Neural cell (in vitro differentiated cells): ENCODE measurements at regions not wholly inside any gene's neighbourhood (a gene's known extent, or its start where the extent isn't known, plus 50 kb on each side); places are given as distances from the start of the nearest gene placed in this dataset.

ENCODE experiments used
- H2AFZ ChIP-seq: fragments of 200-600, 300-800 bp; sonication (generic), shearing (Covaris generic); 2 replicates; pipeline ENCODE4 v1.6.0; 2014; ENCODE audit warnings: low read depth, mild to moderate bottlenecking, antibody characterized with exemption, low read length, moderate library complexity
- H3F3A ChIP-seq: fragments of 200-600 bp; shearing (Covaris generic); 2 replicates; pipeline ENCODE4 v1.6.1; 2016; ENCODE audit warnings: mild to moderate bottlenecking, moderate library complexity, mixed read lengths, antibody characterized with exemption, low read length; ENCODE audit not compliant: insufficient read depth, poor library complexity, severe bottlenecking
- H3K27ac ChIP-seq: fragments of 200-600, 300-800 bp; sonication (generic), shearing (Covaris generic); 2 replicates; pipeline ENCODE4 v1.5.1; 2014; ENCODE audit warnings: mild to moderate bottlenecking, low read length, moderate library complexity
- H3K27me3 ChIP-seq: fragments of 300-800, 200-600 bp; sonication (generic), shearing (Covaris generic); 2 replicates; pipeline ENCODE4 v1.6.0; 2014; ENCODE audit warnings: mild to moderate bottlenecking, low read depth, low read length, moderate library complexity; ENCODE audit not compliant: insufficient read depth
- H3K36me3 ChIP-seq: fragments of 300-800, 200-600 bp; sonication (generic), shearing (Covaris generic); 2 replicates; pipeline ENCODE4 v1.5.1; 2014; ENCODE audit warnings: mild to moderate bottlenecking, antibody characterized with exemption, low read length, moderate library complexity; ENCODE audit not compliant: insufficient read depth
- H3K4me2 ChIP-seq: fragments of 300-800, 200-600 bp; sonication (generic), shearing (Covaris generic); 2 replicates; pipeline ENCODE4 v1.6.0; 2014; ENCODE audit warnings: mild to moderate bottlenecking, low read length
- H3K4me3 ChIP-seq: fragments of 300-800, 200-600 bp; sonication (generic), shearing (Covaris generic); 2 replicates; pipeline ENCODE4 v1.5.1; 2014; ENCODE audit warnings: mild to moderate bottlenecking, low read length, moderate library complexity
- H3K79me2 ChIP-seq: fragments of 200-600 bp; shearing (Covaris generic); replicated peaks from 2 replicates; pipeline ENCODE4 v1.6.0; 2014; ENCODE audit warnings: mild to moderate bottlenecking, low read length, moderate library complexity; ENCODE audit not compliant: insufficient read depth
- H3K9ac ChIP-seq: fragments of 300-800, 200-600 bp; sonication (generic), shearing (Covaris generic); 2 replicates; pipeline ENCODE4 v1.6.1; 2016; ENCODE audit warnings: mild to moderate bottlenecking, low read length, mixed read lengths
- H3K9me2 ChIP-seq: fragments of 200-600 bp; shearing (Covaris generic); 2 replicates; pipeline ENCODE4 v1.6.1; 2016; ENCODE audit warnings: mild to moderate bottlenecking, low read length, mixed read lengths; ENCODE audit not compliant: insufficient read depth
- H3K9me3 ChIP-seq: fragments of 200-600, 300-800 bp; sonication (generic), shearing (Covaris generic); 2 replicates; pipeline ENCODE4 v1.6.1; 2016; ENCODE audit warnings: mild to moderate bottlenecking, mixed run types, low read length, moderate library complexity, mixed read lengths
- H4K20me1 ChIP-seq: fragments of 200-600 bp; shearing (Covaris generic); 2 replicates; pipeline ENCODE4 v1.6.1; 2016; ENCODE audit warnings: mild to moderate bottlenecking, mixed run types; ENCODE audit not compliant: insufficient read depth
- EP300 ChIP-seq: fragments of 450-650 bp; conservative IDR thresholded peaks from 2 replicates; pipeline ENCODE4 v1.6.1; 2014; ENCODE audit warnings: antibody characterized with exemption, mild to moderate bottlenecking, moderate library complexity; ENCODE audit not compliant: poor library complexity, severe bottlenecking
- EZH2 ChIP-seq: fragments of 200-600, 300-800 bp; shearing (Covaris generic), sonication (generic); IDR thresholded peaks from 2 replicates; pipeline ENCODE4 v1.6.1; 2014; ENCODE audit warnings: antibody characterized with exemption, low read length, borderline replicate concordance, mild to moderate bottlenecking; ENCODE audit not compliant: insufficient read depth, poor library complexity, severe bottlenecking
- MXI1 ChIP-seq: fragments of 450-650 bp; conservative IDR thresholded peaks from 2 replicates; pipeline ENCODE4 v1.6.1; 2014; ENCODE audit warnings: antibody characterized with exemption, mild to moderate bottlenecking; ENCODE audit not compliant: poor library complexity, severe bottlenecking
- POLR2AphosphoS5 ChIP-seq: IDR thresholded peaks from 2 replicates; pipeline ENCODE4 v1.6.1; 2012
- RAD21 ChIP-seq: fragments of 450-650 bp; conservative IDR thresholded peaks from 2 replicates; pipeline ENCODE4 v1.6.1; 2014; ENCODE audit warnings: antibody characterized with exemption, mild to moderate bottlenecking, moderate library complexity
- SMC3 ChIP-seq: fragments of 450-650 bp; conservative IDR thresholded peaks from 2 replicates; pipeline ENCODE4 v1.6.1; 2014; ENCODE audit warnings: antibody characterized with exemption, mild to moderate bottlenecking, moderate library complexity; ENCODE audit not compliant: poor library complexity
- TAF1 ChIP-seq: IDR thresholded peaks from 2 replicates; pipeline ENCODE4 v1.6.1; 2012; ENCODE audit warnings: low read depth
- TF ChIP-seq, protein P1 (sequence below): IDR thresholded peaks from 2 replicates; pipeline ENCODE4 v1.6.1; 2012; ENCODE audit warnings: borderline replicate concordance
- TF ChIP-seq, protein P2 (sequence below): fragments of 450-650 bp; IDR thresholded peaks from 2 replicates; pipeline ENCODE4 v1.5.1; 2014; ENCODE audit warnings: antibody characterized with exemption, mild to moderate bottlenecking, moderate library complexity; ENCODE audit not compliant: poor library complexity, severe bottlenecking

DNA sequence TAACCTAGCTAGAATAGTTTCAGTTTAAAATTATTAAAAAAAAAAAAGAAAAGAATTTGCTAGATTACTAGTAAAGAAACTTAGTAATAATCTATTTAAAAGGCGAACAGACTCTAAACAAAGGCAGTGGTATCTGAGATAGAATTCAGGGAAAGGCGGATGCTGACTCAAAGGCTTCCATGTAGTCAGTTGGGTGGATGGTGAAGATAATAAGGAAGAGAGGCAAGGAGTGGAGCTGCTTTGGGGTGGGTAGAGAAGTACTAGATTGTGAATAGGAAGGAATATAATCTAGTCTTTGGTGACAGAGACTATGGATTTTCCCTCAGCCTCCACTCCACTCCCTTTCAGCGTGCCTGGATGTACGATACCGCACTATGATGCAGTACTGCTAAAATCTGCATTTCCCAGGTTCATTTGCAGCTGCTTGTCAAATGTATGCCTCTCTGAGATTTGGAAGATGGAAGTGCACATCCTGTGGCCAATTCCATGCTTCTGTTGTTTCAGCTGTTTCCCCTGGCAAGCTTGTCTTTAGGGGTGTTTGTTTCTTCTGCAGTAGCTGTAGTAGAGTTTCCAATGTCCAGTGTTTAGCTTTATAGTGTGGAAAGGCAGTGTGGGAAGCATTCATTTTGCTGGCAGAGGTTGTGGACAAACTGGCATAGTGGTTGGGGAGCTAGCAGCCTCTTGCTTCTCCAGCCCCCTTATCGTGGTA lies 184.6 kb upstream of the NRIP1 start:
- no peaks in the 10 kb centered on the region for H3K79me2 ChIP-seq
- H3F3A ChIP-seq = no peaks in the 10 kb centered on the region
- no peaks in the 10 kb centered on the region for H3K9me3 ChIP-seq
- no peaks in the 10 kb centered on the region for H3K9me2 ChIP-seq
- H3K27ac ChIP-seq = no peak overlapping the region
- no peaks in the 10 kb centered on the region for H4K20me1 ChIP-seq
- no peak for TF ChIP-seq TAF1
- TF ChIP-seq RAD21 = no peak
- TF ChIP-seq EZH2 = no peak
- TF ChIP-seq MXI1 = no peak
- TF ChIP-seq SMC3 = no peak
- TF ChIP-seq POLR2AphosphoS5 = no peak
- no peak for TF ChIP-seq EP300
- TF ChIP-seq, protein P1, sequence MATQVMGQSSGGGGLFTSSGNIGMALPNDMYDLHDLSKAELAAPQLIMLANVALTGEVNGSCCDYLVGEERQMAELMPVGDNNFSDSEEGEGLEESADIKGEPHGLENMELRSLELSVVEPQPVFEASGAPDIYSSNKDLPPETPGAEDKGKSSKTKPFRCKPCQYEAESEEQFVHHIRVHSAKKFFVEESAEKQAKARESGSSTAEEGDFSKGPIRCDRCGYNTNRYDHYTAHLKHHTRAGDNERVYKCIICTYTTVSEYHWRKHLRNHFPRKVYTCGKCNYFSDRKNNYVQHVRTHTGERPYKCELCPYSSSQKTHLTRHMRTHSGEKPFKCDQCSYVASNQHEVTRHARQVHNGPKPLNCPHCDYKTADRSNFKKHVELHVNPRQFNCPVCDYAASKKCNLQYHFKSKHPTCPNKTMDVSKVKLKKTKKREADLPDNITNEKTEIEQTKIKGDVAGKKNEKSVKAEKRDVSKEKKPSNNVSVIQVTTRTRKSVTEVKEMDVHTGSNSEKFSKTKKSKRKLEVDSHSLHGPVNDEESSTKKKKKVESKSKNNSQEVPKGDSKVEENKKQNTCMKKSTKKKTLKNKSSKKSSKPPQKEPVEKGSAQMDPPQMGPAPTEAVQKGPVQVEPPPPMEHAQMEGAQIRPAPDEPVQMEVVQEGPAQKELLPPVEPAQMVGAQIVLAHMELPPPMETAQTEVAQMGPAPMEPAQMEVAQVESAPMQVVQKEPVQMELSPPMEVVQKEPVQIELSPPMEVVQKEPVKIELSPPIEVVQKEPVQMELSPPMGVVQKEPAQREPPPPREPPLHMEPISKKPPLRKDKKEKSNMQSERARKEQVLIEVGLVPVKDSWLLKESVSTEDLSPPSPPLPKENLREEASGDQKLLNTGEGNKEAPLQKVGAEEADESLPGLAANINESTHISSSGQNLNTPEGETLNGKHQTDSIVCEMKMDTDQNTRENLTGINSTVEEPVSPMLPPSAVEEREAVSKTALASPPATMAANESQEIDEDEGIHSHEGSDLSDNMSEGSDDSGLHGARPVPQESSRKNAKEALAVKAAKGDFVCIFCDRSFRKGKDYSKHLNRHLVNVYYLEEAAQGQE = no peak
- no peak overlapping the region for H2AFZ ChIP-seq
- H3K27me3 ChIP-seq = no peaks in the 10 kb centered on the region
- no peaks in the 10 kb centered on the region for H3K36me3 ChIP-seq
- H3K4me3 ChIP-seq = no peak overlapping the region
- H3K4me2 ChIP-seq = no peak overlapping the region
- no peak overlapping the region for H3K9ac ChIP-seq

DNA sequence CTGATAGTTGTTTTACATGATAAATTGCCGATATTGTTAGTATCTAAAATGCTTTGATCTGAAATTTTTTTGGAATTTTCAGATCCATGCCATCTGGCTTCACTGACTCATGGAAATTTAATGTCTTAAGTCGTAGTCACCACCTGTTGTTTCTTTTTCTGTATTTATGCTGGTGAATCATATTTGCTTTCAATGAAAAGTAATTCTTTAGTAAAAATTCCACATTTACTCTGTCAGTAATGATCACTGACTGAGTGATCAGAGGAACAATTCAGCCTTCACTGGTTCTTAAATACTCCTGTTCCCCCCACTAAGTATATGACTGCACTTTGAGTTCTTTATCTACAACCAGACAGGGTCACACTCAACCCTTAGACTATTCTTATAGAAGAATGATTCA lies 185.6 kb upstream of the NRIP1 start:
- no peaks in the 10 kb centered on the region for H3K27me3 ChIP-seq
- TF ChIP-seq, protein P2, sequence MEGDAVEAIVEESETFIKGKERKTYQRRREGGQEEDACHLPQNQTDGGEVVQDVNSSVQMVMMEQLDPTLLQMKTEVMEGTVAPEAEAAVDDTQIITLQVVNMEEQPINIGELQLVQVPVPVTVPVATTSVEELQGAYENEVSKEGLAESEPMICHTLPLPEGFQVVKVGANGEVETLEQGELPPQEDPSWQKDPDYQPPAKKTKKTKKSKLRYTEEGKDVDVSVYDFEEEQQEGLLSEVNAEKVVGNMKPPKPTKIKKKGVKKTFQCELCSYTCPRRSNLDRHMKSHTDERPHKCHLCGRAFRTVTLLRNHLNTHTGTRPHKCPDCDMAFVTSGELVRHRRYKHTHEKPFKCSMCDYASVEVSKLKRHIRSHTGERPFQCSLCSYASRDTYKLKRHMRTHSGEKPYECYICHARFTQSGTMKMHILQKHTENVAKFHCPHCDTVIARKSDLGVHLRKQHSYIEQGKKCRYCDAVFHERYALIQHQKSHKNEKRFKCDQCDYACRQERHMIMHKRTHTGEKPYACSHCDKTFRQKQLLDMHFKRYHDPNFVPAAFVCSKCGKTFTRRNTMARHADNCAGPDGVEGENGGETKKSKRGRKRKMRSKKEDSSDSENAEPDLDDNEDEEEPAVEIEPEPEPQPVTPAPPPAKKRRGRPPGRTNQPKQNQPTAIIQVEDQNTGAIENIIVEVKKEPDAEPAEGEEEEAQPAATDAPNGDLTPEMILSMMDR = no peak
- no peak for TF ChIP-seq EZH2
- TF ChIP-seq MXI1 = no peak
- TF ChIP-seq TAF1 = no peak
- TF ChIP-seq EP300 = no peak
- no peak for TF ChIP-seq POLR2AphosphoS5
- no peaks in the 10 kb centered on the region for H3K9me2 ChIP-seq
- H2AFZ ChIP-seq = no peak overlapping the region
- no peaks in the 10 kb centered on the region for H3K36me3 ChIP-seq
- no peak overlapping the region for H3K27ac ChIP-seq
- no peaks in the 10 kb centered on the region for H4K20me1 ChIP-seq
- H3F3A ChIP-seq = no peaks in the 10 kb centered on the region
- H3K9me3 ChIP-seq = no peaks in the 10 kb centered on the region
- no peak overlapping the region for H3K9ac ChIP-seq
- no peaks in the 10 kb centered on the region for H3K79me2 ChIP-seq
- no peak overlapping the region for H3K4me3 ChIP-seq
- H3K4me2 ChIP-seq = no peak overlapping the region
